ENCODE measurements at regions not wholly inside any gene's neighbourhood (a gene's known extent, or its start where the extent isn't known, plus 50 kb on each side); places are given as distances from the start of the nearest gene placed in this dataset.

DNA sequence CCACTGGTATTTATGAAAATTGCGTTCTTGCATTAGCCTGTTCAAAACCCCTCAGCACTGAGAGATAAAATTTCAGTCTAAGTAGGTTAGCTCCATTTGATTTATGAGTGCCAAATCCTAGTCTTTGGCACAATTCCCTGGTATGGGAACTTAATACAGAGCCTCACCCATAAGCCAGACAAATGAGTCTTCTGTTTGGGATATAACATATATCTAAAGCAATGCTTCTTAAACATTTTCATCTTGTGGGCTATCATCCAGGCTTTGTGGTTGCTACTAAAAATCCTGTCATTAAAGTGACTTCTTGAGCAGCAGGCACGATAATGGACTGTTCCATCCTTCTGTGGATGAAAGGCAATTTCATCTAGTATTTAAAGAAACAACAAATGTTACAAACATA is 419.5 kb upstream of the ACTBL2 start:
- TF ChIP-seq ZFX (IDR thresholded peaks at IDR 0.05; ENCODE audit: borderline replicate concordance), result no peak
- TF ChIP-seq, protein P1, sequence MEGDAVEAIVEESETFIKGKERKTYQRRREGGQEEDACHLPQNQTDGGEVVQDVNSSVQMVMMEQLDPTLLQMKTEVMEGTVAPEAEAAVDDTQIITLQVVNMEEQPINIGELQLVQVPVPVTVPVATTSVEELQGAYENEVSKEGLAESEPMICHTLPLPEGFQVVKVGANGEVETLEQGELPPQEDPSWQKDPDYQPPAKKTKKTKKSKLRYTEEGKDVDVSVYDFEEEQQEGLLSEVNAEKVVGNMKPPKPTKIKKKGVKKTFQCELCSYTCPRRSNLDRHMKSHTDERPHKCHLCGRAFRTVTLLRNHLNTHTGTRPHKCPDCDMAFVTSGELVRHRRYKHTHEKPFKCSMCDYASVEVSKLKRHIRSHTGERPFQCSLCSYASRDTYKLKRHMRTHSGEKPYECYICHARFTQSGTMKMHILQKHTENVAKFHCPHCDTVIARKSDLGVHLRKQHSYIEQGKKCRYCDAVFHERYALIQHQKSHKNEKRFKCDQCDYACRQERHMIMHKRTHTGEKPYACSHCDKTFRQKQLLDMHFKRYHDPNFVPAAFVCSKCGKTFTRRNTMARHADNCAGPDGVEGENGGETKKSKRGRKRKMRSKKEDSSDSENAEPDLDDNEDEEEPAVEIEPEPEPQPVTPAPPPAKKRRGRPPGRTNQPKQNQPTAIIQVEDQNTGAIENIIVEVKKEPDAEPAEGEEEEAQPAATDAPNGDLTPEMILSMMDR (IDR thresholded peaks at IDR 0.05), result no peak
- H3K27ac ChIP-seq, result no peak overlapping the region

DNA sequence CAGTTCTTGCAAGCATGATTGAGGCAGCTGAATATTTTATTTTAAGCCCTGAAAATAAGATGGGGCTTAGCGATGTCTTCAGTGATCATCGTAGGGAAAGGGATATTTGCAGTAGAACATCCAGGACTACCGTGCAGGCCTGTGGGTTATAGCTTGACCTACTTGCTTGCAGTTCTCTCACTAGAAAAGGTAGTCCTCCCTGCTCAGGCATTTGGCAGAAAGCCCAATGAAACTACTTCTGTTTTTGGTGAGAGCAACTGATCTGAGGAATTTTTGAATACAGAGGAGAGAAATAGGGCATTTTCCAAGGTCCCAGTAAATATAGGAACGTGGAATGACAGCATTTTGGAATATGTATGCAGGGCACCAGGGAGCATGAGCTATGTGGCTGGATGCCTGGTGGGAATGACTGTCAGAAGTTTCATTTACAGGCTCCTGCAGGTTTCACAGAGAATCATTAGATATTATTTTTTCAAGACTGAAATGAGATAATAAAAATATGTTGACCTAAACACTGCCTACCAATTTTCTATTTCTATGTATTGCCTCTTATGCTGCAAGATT is 417.9 kb upstream of the ACTBL2 start:
- TF ChIP-seq ZFX (IDR thresholded peaks at IDR 0.05; ENCODE audit: borderline replicate concordance), result no peak
- TF ChIP-seq, protein P1 (IDR thresholded peaks at IDR 0.05), result no peak
- H3K27ac ChIP-seq, result no peak overlapping the region

DNA sequence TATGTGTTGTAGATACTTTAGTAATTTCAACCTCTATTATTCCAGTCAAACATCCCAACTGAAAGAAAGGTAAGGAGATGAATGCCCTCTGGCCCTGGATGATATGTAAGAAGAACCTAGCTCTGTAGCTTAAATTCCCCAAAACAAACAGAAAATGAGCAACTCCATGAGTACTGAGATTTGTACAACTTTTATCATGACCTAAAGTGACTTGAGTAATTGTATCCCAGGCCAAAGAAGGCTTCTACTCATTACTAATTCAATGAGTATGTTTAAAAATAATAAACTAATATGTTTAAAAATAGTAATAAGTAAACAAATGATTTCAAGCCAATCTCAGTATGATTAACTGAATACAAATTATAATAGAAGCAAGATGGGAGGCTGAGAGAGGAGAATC is 414.0 kb upstream of the ACTBL2 start:
- H3K27ac ChIP-seq, result no peak overlapping the region

DNA sequence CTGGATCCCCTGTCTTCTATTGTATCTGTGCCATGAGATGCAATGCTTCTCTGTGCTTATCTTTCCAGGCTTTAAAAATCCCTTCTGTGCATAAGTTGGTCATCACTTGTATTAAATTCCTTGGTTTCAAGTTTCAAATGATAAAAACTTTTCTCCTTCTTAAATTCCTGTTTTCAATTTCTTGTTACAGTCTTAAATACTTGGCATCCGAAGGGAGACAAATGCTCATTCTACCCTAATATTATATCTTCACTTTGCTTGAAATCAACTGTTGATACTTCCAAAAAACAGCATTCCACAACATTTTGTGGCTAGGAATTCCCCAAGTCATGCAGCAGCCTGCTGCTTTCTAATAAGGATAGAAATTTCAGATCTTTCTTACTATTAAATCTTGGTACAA is 413.2 kb upstream of the ACTBL2 start:
- TF ChIP-seq, protein P1 (IDR thresholded peaks at IDR 0.05), result no peak
- TF ChIP-seq ZFX (IDR thresholded peaks at IDR 0.05; ENCODE audit: borderline replicate concordance), result no peak
- no peak overlapping the region for H3K27ac ChIP-seq

More for the DNA sequence above, 414.0 kb upstream of the ACTBL2 start:
- TF ChIP-seq, protein P1 (IDR thresholded peaks at IDR 0.05), result no peak
- TF ChIP-seq ZFX (IDR thresholded peaks at IDR 0.05; ENCODE audit: borderline replicate concordance), result no peak

DNA sequence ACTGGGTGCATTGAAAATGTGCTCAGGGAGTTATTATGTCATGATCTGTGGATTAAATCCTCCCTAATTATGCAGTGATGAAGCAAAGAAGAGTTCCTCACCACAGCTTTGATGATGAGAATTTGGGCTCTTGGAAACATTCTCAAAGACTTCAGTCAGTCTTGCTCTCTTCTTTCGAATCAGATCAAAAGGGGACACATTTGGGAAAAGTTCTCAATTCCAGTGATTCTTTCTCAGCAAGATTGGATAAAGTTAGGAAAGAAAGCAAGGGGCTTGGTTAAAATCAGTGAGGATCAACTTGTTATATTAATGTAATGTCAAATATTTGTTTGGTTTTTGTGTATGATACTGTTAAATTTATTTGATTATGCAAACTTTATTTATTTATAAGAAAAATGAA is 411.3 kb upstream of the ACTBL2 start:
- H3K27ac ChIP-seq, result no peak overlapping the region
- TF ChIP-seq, protein P1 (IDR thresholded peaks at IDR 0.05), result no peak
- TF ChIP-seq ZFX (IDR thresholded peaks at IDR 0.05; ENCODE audit: borderline replicate concordance), result no peak

DNA sequence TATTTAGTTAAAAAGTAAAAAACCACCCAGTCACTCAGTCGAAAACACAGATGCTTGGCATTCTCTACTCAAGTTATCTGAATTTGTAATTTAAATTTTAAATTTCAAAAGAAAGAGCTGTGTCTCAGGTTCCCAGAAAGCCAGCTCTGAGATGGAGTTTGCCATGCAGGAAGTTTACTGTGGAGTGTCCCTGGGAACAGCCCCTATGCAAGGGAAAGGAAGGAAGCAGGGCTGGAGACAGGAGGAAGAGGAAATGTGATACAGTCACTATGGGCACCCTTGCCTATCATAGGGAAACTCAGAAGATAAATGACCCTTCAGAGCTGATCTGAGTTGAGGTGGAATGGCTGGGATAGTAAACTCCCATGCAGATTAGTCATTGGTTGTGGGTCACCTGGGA is 408.8 kb upstream of the ACTBL2 start:
- H3K27ac ChIP-seq, result no peak overlapping the region
- no peak for TF ChIP-seq ZFX (IDR thresholded peaks at IDR 0.05; ENCODE audit: borderline replicate concordance)
- TF ChIP-seq, protein P1 (IDR thresholded peaks at IDR 0.05), result no peak

DNA sequence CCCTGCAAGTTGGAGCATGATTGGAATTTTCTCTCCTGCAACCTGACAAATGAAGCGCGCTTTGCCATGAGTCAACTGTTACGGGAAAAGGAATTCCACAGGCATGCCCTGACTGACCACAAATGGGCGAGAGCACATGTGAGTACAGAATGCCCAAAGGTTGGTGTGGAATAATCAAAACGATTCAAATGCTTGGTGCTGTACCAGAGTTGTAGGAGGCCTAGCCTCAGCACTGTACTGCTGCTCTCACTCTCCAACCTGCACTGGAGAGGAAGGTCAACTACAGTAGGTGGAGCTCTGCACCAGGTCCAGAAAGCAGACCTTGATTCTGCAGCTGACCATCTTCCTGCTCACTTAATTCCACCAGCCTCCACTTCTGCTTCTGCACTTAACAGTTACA is 406.9 kb upstream of the ACTBL2 start:
- H3K27ac ChIP-seq, result no peak overlapping the region
- TF ChIP-seq ZFX (IDR thresholded peaks at IDR 0.05; ENCODE audit: borderline replicate concordance), result no peak
- TF ChIP-seq, protein P1 (IDR thresholded peaks at IDR 0.05), result peak; percentile 33; the same call in 1 of the 2 replicates

Measured in 22Rv1 (cell line).